ENCODE measurements at regions not wholly inside any gene's neighbourhood (a gene's known extent, or its start where the extent isn't known, plus 50 kb on each side); places are given as distances from the start of the nearest gene placed in this dataset.

- DNase-seq (ENCODE audit: low spot score): no peak
- no peak overlapping the region for H3K4me3 ChIP-seq (ENCODE audit: low read depth, low read length, poor library complexity, severe bottlenecking)
- no peak overlapping the region for H2AFZ ChIP-seq (ENCODE audit: low read length)
- H3K27ac ChIP-seq (ENCODE audit: low read depth, low read length, poor library complexity, severe bottlenecking): no peak overlapping the region
- no peaks in the 10 kb centered on the region for H4K20me1 ChIP-seq (ENCODE audit: insufficient read depth, low read length)
- H3K9me3 ChIP-seq (ENCODE audit: low read length): no peaks in the 10 kb centered on the region
- intact Hi-C loops (cut with micrococcal nuclease; ENCODE audit: unreplicated experiment): no loop called here
- no TSS peak for BruUV-seq (replicated peaks)
- H3K4me1 ChIP-seq (ENCODE audit: insufficient read depth, low read length, poor library complexity, severe bottlenecking): no peaks in the 10 kb centered on the region
- H3K36me3 ChIP-seq (ENCODE audit: insufficient read depth, low read length): no peaks in the 10 kb centered on the region
- no peaks in the 10 kb centered on the region for H3K79me2 ChIP-seq (ENCODE audit: insufficient read depth, low read depth, low read length)
- ChIA-PET POLR2A (interaction anchor here (1.0 to 4.2 kb wide), 4 partner anchors 9 to 360 kb away, joined by 3 to 24 read pairs (median 4); no protein-coding TSS in a partner anchor), CTCF (ENCODE audit: unreplicated experiment) (no interaction called here)
- TF ChIP-seq CTCF (conservative IDR thresholded peaks at IDR 0.05; ENCODE audit: low read length) (no peak), EZH2phosphoT487 (IDR thresholded peaks at IDR 0.05; ENCODE audit: borderline replicate concordance, low read depth, low read length) (no peak)
- H3K9me2 ChIP-seq (ENCODE audit: insufficient read depth, low read length): no peaks in the 10 kb centered on the region
- H3K4me2 ChIP-seq (ENCODE audit: low read length): no peak overlapping the region
These were observed 288.4 kb upstream of the SATB1 start for GRCh38 chr3:18713577-18713951.

GRCh38 chr3:18712713-18713576 is 287.8 kb upstream of the SATB1 start:
- no TSS peak for BruUV-seq (replicated peaks)
- POLR2A ChIA-PET: interaction anchor here (1.2 kb wide), 1 partner anchor 8 kb away, joined by 4 read pairs; no protein-coding TSS in a partner anchor
- H3K9me3 ChIP-seq (ENCODE audit: low read length): no peaks in the 10 kb centered on the region
- no peaks in the 10 kb centered on the region for H3K4me1 ChIP-seq (ENCODE audit: insufficient read depth, low read length, poor library complexity, severe bottlenecking)
- H3K27ac ChIP-seq (ENCODE audit: low read depth, low read length, poor library complexity, severe bottlenecking): no peak overlapping the region
- no peak overlapping the region for H3K4me2 ChIP-seq (ENCODE audit: low read length)
- DNase-seq (ENCODE audit: low spot score): no peak
- no peaks in the 10 kb centered on the region for H3K9me2 ChIP-seq (ENCODE audit: insufficient read depth, low read length)
- CTCF ChIA-PET (ENCODE audit: unreplicated experiment): interaction anchor here (0.5 kb wide), 1 partner anchor 270 kb away, joined by 3 read pairs; no protein-coding TSS in a partner anchor
- intact Hi-C loops (cut with micrococcal nuclease; ENCODE audit: unreplicated experiment): no loop called here
- H3K36me3 ChIP-seq (ENCODE audit: insufficient read depth, low read length): no peaks in the 10 kb centered on the region
- TF ChIP-seq CTCF (conservative IDR thresholded peaks at IDR 0.05; ENCODE audit: low read length) (no peak), EZH2phosphoT487 (IDR thresholded peaks at IDR 0.05; ENCODE audit: borderline replicate concordance, low read depth, low read length) (no peak)
- H3K79me2 ChIP-seq (ENCODE audit: insufficient read depth, low read depth, low read length): no peaks in the 10 kb centered on the region
- H3K4me3 ChIP-seq (ENCODE audit: low read depth, low read length, poor library complexity, severe bottlenecking): no peak overlapping the region
- no peaks in the 10 kb centered on the region for H4K20me1 ChIP-seq (ENCODE audit: insufficient read depth, low read length)
- no peak overlapping the region; the same call in 1 of the 2 replicates for H2AFZ ChIP-seq (ENCODE audit: low read length)

GRCh38 chr3:18704326-18704725 is 279.2 kb upstream of the SATB1 start:
- Histone ChIP-seq H3K4me1 (ENCODE audit: insufficient read depth, low read length, poor library complexity, severe bottlenecking) (no peaks in the 10 kb centered on the region), H3K9me3 (ENCODE audit: low read length) (peaks cover 31% of the 10 kb centered on the region), H3K4me3 (ENCODE audit: low read depth, low read length, poor library complexity, severe bottlenecking) (no peak overlapping the region), H3K79me2 (ENCODE audit: insufficient read depth, low read depth, low read length) (no peaks in the 10 kb centered on the region), H3K9me2 (ENCODE audit: insufficient read depth, low read length) (no peaks in the 10 kb centered on the region), H4K20me1 (ENCODE audit: insufficient read depth, low read length) (no peaks in the 10 kb centered on the region), H2AFZ (ENCODE audit: low read length) (no peak overlapping the region), H3K27ac (ENCODE audit: low read depth, low read length, poor library complexity, severe bottlenecking) (no peak overlapping the region), H3K4me2 (ENCODE audit: low read length) (no peak overlapping the region), H3K36me3 (ENCODE audit: insufficient read depth, low read length) (no peaks in the 10 kb centered on the region)
- CTCF ChIA-PET (ENCODE audit: unreplicated experiment): no interaction called here
- POLR2A ChIA-PET: interaction anchor here (0.6 to 1.4 kb wide), 5 partner anchors 9 to 307 kb away, joined by 3 to 4 read pairs (median 3); no protein-coding TSS in a partner anchor
- DNase-seq (ENCODE audit: low spot score): no peak
- intact Hi-C loops (cut with micrococcal nuclease; ENCODE audit: unreplicated experiment): no loop called here
- TF ChIP-seq CTCF (conservative IDR thresholded peaks at IDR 0.05; ENCODE audit: low read length) (no peak), EZH2phosphoT487 (IDR thresholded peaks at IDR 0.05; ENCODE audit: borderline replicate concordance, low read depth, low read length) (no peak)
- BruUV-seq (replicated peaks): no TSS peak

All from OCI-LY7 (cell line).